DOHH2 (cell line): ENCODE measurements at regions not wholly inside any gene's neighbourhood (a gene's known extent, or its start where the extent isn't known, plus 50 kb on each side); places are given as distances from the start of the nearest gene placed in this dataset.

Source experiments
- H3F3A ChIP-seq: fragments of 200-600 bp; sonication (generic), shearing (Covaris generic); 2 replicates; pipeline ENCODE4 v1.6.0; 2016; ENCODE audit warnings: antibody characterized with exemption, mild to moderate bottlenecking; ENCODE audit not compliant: control insufficient read depth, insufficient read depth
- H3K27ac ChIP-seq: fragments of 200-600 bp; sonication (generic); 2 replicates; pipeline ENCODE4 v1.5.1; 2014; ENCODE audit warnings: low read depth, mild to moderate bottlenecking, low read length, moderate library complexity
- H3K27me3 ChIP-seq: fragments of 200-600 bp; sonication (generic); 2 replicates; pipeline ENCODE4 v1.6.1; 2014; ENCODE audit warnings: mild to moderate bottlenecking, low read length, mixed read lengths; ENCODE audit not compliant: control insufficient read depth
- H3K36me3 ChIP-seq: fragments of 200-600 bp; sonication (generic); 2 replicates; pipeline ENCODE4 v1.6.1; 2014; ENCODE audit warnings: mild to moderate bottlenecking, low read length, moderate library complexity, mixed read lengths; ENCODE audit not compliant: control insufficient read depth
- H3K4me1 ChIP-seq: fragments of 200-600 bp; sonication (generic); 2 replicates; pipeline ENCODE4 v1.6.1; 2014; ENCODE audit warnings: mild to moderate bottlenecking, low read length, mixed read lengths; ENCODE audit not compliant: control insufficient read depth
- H3K4me2 ChIP-seq: fragments of 200-600 bp; sonication (generic); 2 replicates; pipeline ENCODE4 v1.6.0; 2014; ENCODE audit warnings: mild to moderate bottlenecking, low read length, moderate library complexity
- H3K4me3 ChIP-seq: fragments of 200-600 bp; sonication (generic); 2 replicates; pipeline ENCODE4 v1.5.1; 2014; ENCODE audit warnings: mild to moderate bottlenecking, low read length, mixed read lengths
- H3K79me2 ChIP-seq: fragments of 200-600 bp; sonication (generic); 2 replicates; pipeline ENCODE4 v1.6.1; 2014; ENCODE audit warnings: mild to moderate bottlenecking, low read length, mixed read lengths; ENCODE audit not compliant: control insufficient read depth
- H3K9me2 ChIP-seq: fragments of 200-600 bp; sonication (generic); replicated peaks from 2 replicates; pipeline ENCODE4 v1.6.1; 2014; ENCODE audit warnings: mild to moderate bottlenecking, low read length, mixed read lengths; ENCODE audit not compliant: control insufficient read depth
- H3K9me3 ChIP-seq: fragments of 200-600 bp; sonication (generic); 2 replicates; pipeline ENCODE4 v1.6.1; 2014; ENCODE audit warnings: antibody characterized with exemption, low read length, mixed read lengths; ENCODE audit not compliant: control insufficient read depth, insufficient read depth
- H4K20me1 ChIP-seq: fragments of 200-600 bp; sonication (generic); 2 replicates; pipeline ENCODE4 v1.6.0; 2014; ENCODE audit warnings: low read depth, mild to moderate bottlenecking, antibody characterized with exemption, low read length, moderate library complexity; ENCODE audit not compliant: control insufficient read depth, insufficient read depth
- CTCF ChIP-seq: fragments of 200-600 bp; sonication (generic); IDR thresholded peaks from one replicate; pipeline ENCODE4 v1.5.1; 2014; ENCODE audit warnings: antibody characterized with exemption, mild to moderate bottlenecking, low read depth, low read length; ENCODE audit not compliant: poor library complexity, severe bottlenecking
- EZH2phosphoT487 ChIP-seq: fragments of 200-600 bp; sonication (generic); IDR thresholded peaks from 2 replicates; pipeline ENCODE4 v1.6.1; 2017; ENCODE audit warnings: borderline replicate concordance, mild to moderate bottlenecking, antibody characterized with exemption, low read length, moderate library complexity, mixed read lengths

DNA sequence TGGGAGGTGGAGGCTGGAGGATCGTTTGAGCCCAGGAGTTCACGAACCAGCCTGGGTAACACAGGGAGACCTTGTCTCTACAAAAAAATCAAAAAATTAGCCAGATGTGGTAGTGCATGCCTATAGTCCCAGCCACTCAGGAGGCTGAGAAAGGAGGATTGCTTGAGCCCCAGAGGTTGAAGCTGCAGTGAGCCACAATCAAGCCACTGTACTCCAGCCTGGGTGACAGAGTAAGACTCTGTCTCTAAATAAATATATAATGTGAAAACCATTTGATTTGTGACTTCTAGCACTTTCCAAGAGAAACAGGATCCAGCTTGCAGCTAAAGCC, 459.1 kb downstream of the SOX9 start:
- Histone ChIP-seq H3K4me1 (no peaks in the 10 kb centered on the region), H3K4me2 (no peak overlapping the region), H3K4me3 (no peak overlapping the region), H3F3A (no peaks in the 10 kb centered on the region), H3K9me2 (no peaks in the 10 kb centered on the region), H3K27me3 (no peaks in the 10 kb centered on the region; the same call in 1 of the 2 replicates), H3K9me3 (no peaks in the 10 kb centered on the region), H3K36me3 (no peaks in the 10 kb centered on the region), H4K20me1 (no peaks in the 10 kb centered on the region), H3K27ac (no peak overlapping the region), H3K79me2 (no peaks in the 10 kb centered on the region)
- TF ChIP-seq EZH2phosphoT487, result no peak
- TF ChIP-seq CTCF, result no peak

GRCh38 chr17:72580321-72581127, 459.7 kb downstream of the SOX9 start:
- no peaks in the 10 kb centered on the region for H3K9me2 ChIP-seq
- H3K27me3 ChIP-seq, result no peaks in the 10 kb centered on the region; the same call in 1 of the 2 replicates
- no peaks in the 10 kb centered on the region for H3K79me2 ChIP-seq
- H3K4me2 ChIP-seq, result no peak overlapping the region
- H3K9me3 ChIP-seq, result no peaks in the 10 kb centered on the region
- TF ChIP-seq EZH2phosphoT487, result no peak
- no peak for TF ChIP-seq CTCF
- H3K27ac ChIP-seq, result no peak overlapping the region
- H3K4me3 ChIP-seq, result no peak overlapping the region
- no peaks in the 10 kb centered on the region for H3F3A ChIP-seq
- H3K4me1 ChIP-seq, result no peaks in the 10 kb centered on the region
- H3K36me3 ChIP-seq, result no peaks in the 10 kb centered on the region
- no peaks in the 10 kb centered on the region for H4K20me1 ChIP-seq

- Histone ChIP-seq H3K4me1 (peaks cover 8% of the 10 kb centered on the region), H3K9me2 (no peaks in the 10 kb centered on the region), H3K4me2 (no peak overlapping the region), H3K27me3 (peaks cover 14% of the 10 kb centered on the region; the same call in 1 of the 2 replicates), H3K79me2 (no peaks in the 10 kb centered on the region), H3F3A (no peaks in the 10 kb centered on the region), H3K36me3 (no peaks in the 10 kb centered on the region), H3K9me3 (no peaks in the 10 kb centered on the region), H4K20me1 (no peaks in the 10 kb centered on the region), H3K27ac (no peak overlapping the region), H3K4me3 (no peak overlapping the region)
- TF ChIP-seq EZH2phosphoT487 (no peak), CTCF (no peak)
These were observed 466.3 kb downstream of the SOX9 start for GRCh38 chr17:72587156-72587555.
